CD4-positive, alpha-beta memory T cell (primary cell): ENCODE measurements at regions not wholly inside any gene's neighbourhood (a gene's known extent, or its start where the extent isn't known, plus 50 kb on each side); places are given as distances from the start of the nearest gene placed in this dataset.

ENCODE experiments used
- CTCF ChIA-PET: fragments of 350-600 bp; sonication (Branson Sonifier 250); formaldehyde crosslinking; loops from one replicate; lab custom pipeline; 2021; ENCODE audit warnings: inconsistent platforms; ENCODE audit not compliant: partially characterized antibody; lab: Charles Lee
- POLR2A ChIA-PET: fragments of 350-600 bp; sonication (Branson Sonifier 250); formaldehyde crosslinking; loops from one replicate; lab custom pipeline; 2021; ENCODE audit not compliant: partially characterized antibody; lab: Charles Lee
- DNase-seq, 5 donors: peaks; one replicate each; pipeline versions ENCODE4 v3.0.0 to v3.0.0-alpha.2; 2020 to 2022; ENCODE audit warnings: mixed read lengths in 1 of 5
- H3K27ac ChIP-seq: one replicate; pipeline ENCODE4 v1.7.0; 2013; ENCODE audit warnings: low read depth, low read length
- H3K27me3 ChIP-seq: 2 replicates; pipeline ENCODE4 v1.7.0; 2013; ENCODE audit warnings: mild to moderate bottlenecking, low read length, moderate library complexity; ENCODE audit not compliant: insufficient read depth
- H3K36me3 ChIP-seq: 2 replicates; pipeline ENCODE4 v1.7.0; 2013; ENCODE audit warnings: mild to moderate bottlenecking, low read length, moderate library complexity; ENCODE audit not compliant: insufficient read depth
- H3K4me1 ChIP-seq: 2 replicates; pipeline ENCODE4 v1.7.0; 2013; ENCODE audit warnings: mild to moderate bottlenecking, low read length, moderate library complexity; ENCODE audit not compliant: insufficient read depth
- H3K4me3 ChIP-seq, 2 donors: one replicate each; pipeline ENCODE4 v1.7.0; 2013; ENCODE audit warnings: low read length in 2 of 2, mild to moderate bottlenecking in 1 of 2
- H3K9me3 ChIP-seq, 2 donors: one replicate each; pipeline ENCODE4 v1.7.0; 2013; ENCODE audit warnings: low read length in 2 of 2, control low read depth in 1 of 2; ENCODE audit not compliant: control insufficient read depth in 1 of 2
- H3K27ac Mint-ChIP-seq, 7 donors: one replicate each; pipeline ENCODE4 v1.8.0; 2020 to 2021; ENCODE audit warnings: mixed read lengths in 7 of 7, mild to moderate bottlenecking in 6 of 7, inconsistent platforms in 3 of 7, moderate library complexity in 3 of 7
- H3K27me3 Mint-ChIP-seq, 2 donors: one replicate each; pipeline ENCODE4 v1.8.0; 2020 to 2021; ENCODE audit warnings: mixed read lengths in 2 of 2
- H3K36me3 Mint-ChIP-seq, 2 donors: one replicate each; pipeline ENCODE4 v1.8.0; 2020 to 2021; ENCODE audit warnings: mixed read lengths in 2 of 2, inconsistent platforms in 1 of 2, mild to moderate bottlenecking in 1 of 2
- H3K4me1 Mint-ChIP-seq, 4 donors: one replicate each; pipeline ENCODE4 v1.8.0; 2020 to 2021; ENCODE audit warnings: mixed read lengths in 4 of 4, mild to moderate bottlenecking in 1 of 4
- H3K4me3 Mint-ChIP-seq, 8 donors: one replicate each; pipeline ENCODE4 v1.8.0; 2020 to 2021; ENCODE audit warnings: mixed read lengths in 8 of 8, mild to moderate bottlenecking in 7 of 8, moderate library complexity in 6 of 8, inconsistent platforms in 3 of 8
- H3K9me3 Mint-ChIP-seq, 8 donors: one replicate each; pipeline ENCODE4 v1.8.0; 2020 to 2021; ENCODE audit warnings: mixed read lengths in 8 of 8, mild to moderate bottlenecking in 5 of 8, inconsistent platforms in 3 of 8, moderate library complexity in 1 of 8
- intact Hi-C: fragments of 100-400 bp; cut with micrococcal nuclease; formaldehyde crosslinking; loops from one replicate; pipeline ENCODE4 v1.15.1; 2023

GRCh38 chr10:36248304-36248981, 606.3 kb upstream of the FZD8 start:
- H3K4me3 ChIP-seq, result no peak overlapping the region
- H3K9me3 ChIP-seq, result no peaks in the 10 kb centered on the region
- no peak overlapping the region for H3K27ac ChIP-seq
- ChIA-PET CTCF (no interaction called here), POLR2A (no interaction called here)
- Mint-ChIP-seq H3K36me3 (no peaks in the 10 kb centered on the region), H3K27ac (no peak overlapping the region), H3K9me3 (peaks cover 0 to 16% (median 4%) of the 10 kb centered on the region in 8 donors), H3K4me3 (no peak overlapping the region), H3K27me3 (no peaks in the 10 kb centered on the region), H3K4me1 (no peaks in the 10 kb centered on the region)
- intact Hi-C loops, result no loop called here
- DNase-seq, result no peak
- no peaks in the 10 kb centered on the region for H3K36me3 ChIP-seq
- no peaks in the 10 kb centered on the region for H3K27me3 ChIP-seq
- no peaks in the 10 kb centered on the region for H3K4me1 ChIP-seq

GRCh38 chr10:36247478-36247877, 605.4 kb upstream of the FZD8 start:
- Mint-ChIP-seq H3K9me3 (peaks cover 0 to 21% (median 7%) of the 10 kb centered on the region in 8 donors), H3K36me3 (no peaks in the 10 kb centered on the region), H3K4me3 (no peak overlapping the region), H3K27ac (no peak overlapping the region), H3K27me3 (no peaks in the 10 kb centered on the region), H3K4me1 (no peaks in the 10 kb centered on the region)
- no peaks in the 10 kb centered on the region for H3K4me1 ChIP-seq
- no peaks in the 10 kb centered on the region for H3K9me3 ChIP-seq
- intact Hi-C loops, result no loop called here
- DNase-seq, result no peak
- no peaks in the 10 kb centered on the region for H3K36me3 ChIP-seq
- no peak overlapping the region for H3K4me3 ChIP-seq
- H3K27me3 ChIP-seq, result no peaks in the 10 kb centered on the region
- CTCF ChIA-PET, result no interaction called here
- no peak overlapping the region for H3K27ac ChIP-seq
- POLR2A ChIA-PET, result no interaction called here

GRCh38 chr10:36236931-36237330, 594.8 kb upstream of the FZD8 start:
- Mint-ChIP-seq H3K27me3 (no peaks in the 10 kb centered on the region), H3K4me3 (no peak overlapping the region), H3K4me1 (no peaks in the 10 kb centered on the region), H3K27ac (no peak overlapping the region), H3K36me3 (no peaks in the 10 kb centered on the region), H3K9me3 (peaks cover 2 to 22% (median 15%) of the 10 kb centered on the region in 8 donors)
- no peak for DNase-seq
- Histone ChIP-seq H3K27me3 (no peaks in the 10 kb centered on the region), H3K4me3 (no peak overlapping the region), H3K9me3 (no peaks in the 10 kb centered on the region), H3K4me1 (no peaks in the 10 kb centered on the region), H3K27ac (no peak overlapping the region), H3K36me3 (no peaks in the 10 kb centered on the region)
- ChIA-PET CTCF (no interaction called here), POLR2A (no interaction called here)
- intact Hi-C loops, result no loop called here

DNA sequence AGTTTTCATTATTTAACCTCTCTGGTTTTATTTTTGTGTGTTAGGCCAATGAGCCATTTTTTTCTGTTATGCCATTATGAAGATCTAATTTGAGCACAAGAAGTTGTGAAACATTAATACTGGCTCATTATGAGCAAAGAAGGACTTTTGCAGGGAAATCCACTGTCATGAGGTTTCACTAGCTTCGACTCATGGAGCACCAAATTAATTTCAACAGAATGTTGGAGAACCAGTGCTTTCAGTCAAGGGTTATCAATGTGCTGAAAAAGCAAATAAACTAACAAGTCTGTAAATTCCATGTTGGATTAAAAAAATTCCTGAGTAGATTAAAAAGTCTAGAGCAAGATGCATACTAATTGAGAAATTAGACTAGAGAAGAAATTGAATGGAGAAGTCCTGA, 594.2 kb upstream of the FZD8 start:
- H3K4me1 ChIP-seq, result no peaks in the 10 kb centered on the region
- no peak overlapping the region for H3K27ac ChIP-seq
- no peak overlapping the region for H3K4me3 ChIP-seq
- peaks cover 2 to 24% (median 14%) of the 10 kb centered on the region in 8 donors for H3K9me3 Mint-ChIP-seq
- POLR2A ChIA-PET, result no interaction called here
- H3K36me3 ChIP-seq, result no peaks in the 10 kb centered on the region
- intact Hi-C loops, result no loop called here
- no peak overlapping the region for H3K27ac Mint-ChIP-seq
- CTCF ChIA-PET, result no interaction called here
- H3K9me3 ChIP-seq, result no peaks in the 10 kb centered on the region
- H3K4me1 Mint-ChIP-seq, result no peaks in the 10 kb centered on the region
- H3K27me3 Mint-ChIP-seq, result no peaks in the 10 kb centered on the region
- H3K4me3 Mint-ChIP-seq, result no peak overlapping the region
- no peaks in the 10 kb centered on the region for H3K27me3 ChIP-seq
- H3K36me3 Mint-ChIP-seq, result no peaks in the 10 kb centered on the region
- DNase-seq, result no peak

GRCh38 chr10:36232935-36233334, 590.8 kb upstream of the FZD8 start:
- DNase-seq, result no peak
- H3K27me3 ChIP-seq, result no peaks in the 10 kb centered on the region
- peaks cover 0 to 20% (median 6%) of the 10 kb centered on the region in 8 donors for H3K9me3 Mint-ChIP-seq
- CTCF ChIA-PET, result no interaction called here
- H3K27ac ChIP-seq, result no peak overlapping the region
- POLR2A ChIA-PET, result no interaction called here
- no peak overlapping the region for H3K4me3 ChIP-seq
- no peak overlapping the region for H3K27ac Mint-ChIP-seq
- no peaks in the 10 kb centered on the region for H3K9me3 ChIP-seq
- H3K36me3 Mint-ChIP-seq, result no peaks in the 10 kb centered on the region
- no peaks in the 10 kb centered on the region for H3K36me3 ChIP-seq
- no peaks in the 10 kb centered on the region for H3K4me1 Mint-ChIP-seq
- no peaks in the 10 kb centered on the region for H3K27me3 Mint-ChIP-seq
- H3K4me3 Mint-ChIP-seq, result no peak overlapping the region
- intact Hi-C loops, result no loop called here
- H3K4me1 ChIP-seq, result no peaks in the 10 kb centered on the region

DNA sequence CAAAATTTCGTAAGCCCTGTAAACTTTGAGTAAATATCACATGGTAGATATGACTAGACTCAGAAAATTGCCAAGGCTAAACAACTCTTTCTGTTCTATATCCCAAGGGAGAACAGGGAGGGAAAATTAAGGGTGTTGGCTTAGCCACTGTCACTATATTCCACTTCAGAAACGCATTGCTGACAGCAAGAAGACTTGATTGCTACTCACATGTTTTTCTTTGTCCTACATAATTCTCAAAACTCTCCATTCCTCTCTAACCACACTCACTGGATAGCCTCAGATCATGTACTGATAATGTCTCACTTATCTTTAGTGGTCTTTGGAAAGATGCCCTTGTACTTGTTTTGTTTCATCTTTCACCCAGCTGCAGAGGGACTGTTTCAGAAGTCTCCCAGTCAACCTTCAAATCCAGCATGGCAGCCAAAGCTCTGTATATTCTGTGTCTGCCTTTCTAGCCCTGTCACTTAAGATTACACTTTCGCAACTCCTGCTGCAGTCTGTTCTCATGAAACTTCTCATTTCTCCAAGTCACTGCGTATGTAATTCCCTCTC, 582.4 kb upstream of the FZD8 start:
- Histone ChIP-seq H3K27me3 (no peaks in the 10 kb centered on the region), H3K4me1 (no peaks in the 10 kb centered on the region), H3K4me3 (no peak overlapping the region), H3K27ac (no peak overlapping the region), H3K36me3 (no peaks in the 10 kb centered on the region), H3K9me3 (no peaks in the 10 kb centered on the region)
- DNase-seq, result no peak
- POLR2A ChIA-PET, result no interaction called here
- intact Hi-C loops, result no loop called here
- no peak overlapping the region for H3K27ac Mint-ChIP-seq
- H3K4me3 Mint-ChIP-seq, result no peak overlapping the region
- H3K27me3 Mint-ChIP-seq, result no peaks in the 10 kb centered on the region
- H3K4me1 Mint-ChIP-seq, result no peaks in the 10 kb centered on the region
- CTCF ChIA-PET, result no interaction called here
- H3K9me3 Mint-ChIP-seq, result peaks cover 2 to 17% (median 6%) of the 10 kb centered on the region in 8 donors
- H3K36me3 Mint-ChIP-seq, result no peaks in the 10 kb centered on the region

DNA sequence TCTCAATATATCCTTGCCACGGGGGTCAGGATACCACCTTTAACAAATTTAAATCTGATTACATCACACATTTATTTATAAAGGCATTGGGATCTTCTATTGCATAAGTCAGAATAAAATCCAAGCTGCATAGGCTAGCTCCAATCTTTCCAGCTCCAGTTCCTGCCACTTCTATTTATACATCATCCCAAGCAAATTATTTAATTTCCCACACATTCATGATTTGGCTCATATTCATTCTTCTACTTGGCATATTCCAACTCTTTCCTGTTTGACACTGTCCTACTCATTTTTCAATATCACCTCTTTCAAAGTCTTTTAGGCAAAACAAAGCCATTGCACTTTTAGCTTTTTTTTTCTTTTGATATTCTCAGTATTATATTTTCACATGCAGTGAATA, 579.0 kb upstream of the FZD8 start:
- ChIA-PET POLR2A (no interaction called here), CTCF (interaction anchor here (0.6 kb wide), 1 partner anchor 123 kb away, joined by 3 read pairs; no protein-coding TSS in a partner anchor)
- no peaks in the 10 kb centered on the region for H3K27me3 ChIP-seq
- DNase-seq, result no peak
- H3K4me3 ChIP-seq, result no peak overlapping the region
- Mint-ChIP-seq H3K4me1 (no peaks in the 10 kb centered on the region), H3K36me3 (no peaks in the 10 kb centered on the region), H3K27me3 (no peaks in the 10 kb centered on the region), H3K4me3 (no peak overlapping the region), H3K9me3 (peaks cover 0 to 9% (median 4%) of the 10 kb centered on the region in 8 donors), H3K27ac (no peak overlapping the region)
- intact Hi-C loops, result no loop called here
- H3K27ac ChIP-seq, result no peak overlapping the region
- H3K4me1 ChIP-seq, result no peaks in the 10 kb centered on the region
- no peaks in the 10 kb centered on the region for H3K36me3 ChIP-seq
- no peaks in the 10 kb centered on the region for H3K9me3 ChIP-seq
